ENCODE measurements at regions not wholly inside any gene's neighbourhood (a gene's known extent, or its start where the extent isn't known, plus 50 kb on each side); places are given as distances from the start of the nearest gene placed in this dataset.

- H3K4me3 ChIP-seq (ENCODE audit: control insufficient read depth in 1 of 7, extremely low read depth in 1 of 7, insufficient read depth in 4 of 7, low read depth in 2 of 7, low read length in 6 of 7): no peak overlapping the region
- 93% methylated on average over 8 of the region's 8 CpGs for WGBS (ENCODE audit: insufficient coverage)
- H3K27ac ChIP-seq (ENCODE audit: insufficient read depth in 1 of 2, low read depth in 1 of 2, low read length in 2 of 2, poor library complexity in 1 of 2, severe bottlenecking in 2 of 2): no peak overlapping the region
- H3K4me1 ChIP-seq (ENCODE audit: control extremely low read depth in 1 of 4, control insufficient read depth in 4 of 4, insufficient read depth in 4 of 4, low read length in 3 of 4): no peaks in the 10 kb centered on the region
- H3K36me3 ChIP-seq (ENCODE audit: control insufficient read depth in 4 of 4, insufficient read depth in 4 of 4, low read length in 3 of 4): no peaks in the 10 kb centered on the region
- ChIA-PET POLR2A (no interaction called here), CTCF (no interaction called here)
- H3K9me3 ChIP-seq (ENCODE audit: control extremely low read depth in 1 of 5, control insufficient read depth in 4 of 5, insufficient read depth in 2 of 5, low read depth in 1 of 5, low read length in 4 of 5): peaks cover 0 to 3% (median 0%) of the 10 kb centered on the region in 5 experiments
- DNase-seq: no peak
- H3K27me3 ChIP-seq (replicated peaks in 2 of 5; ENCODE audit: control insufficient read depth in 4 of 5, insufficient read depth in 5 of 5, low read length in 4 of 5): no peaks in the 10 kb centered on the region
Observed at GRCh38 chr17:69900829-69901228, 174.2 kb upstream of the KCNJ16 start.

DNA sequence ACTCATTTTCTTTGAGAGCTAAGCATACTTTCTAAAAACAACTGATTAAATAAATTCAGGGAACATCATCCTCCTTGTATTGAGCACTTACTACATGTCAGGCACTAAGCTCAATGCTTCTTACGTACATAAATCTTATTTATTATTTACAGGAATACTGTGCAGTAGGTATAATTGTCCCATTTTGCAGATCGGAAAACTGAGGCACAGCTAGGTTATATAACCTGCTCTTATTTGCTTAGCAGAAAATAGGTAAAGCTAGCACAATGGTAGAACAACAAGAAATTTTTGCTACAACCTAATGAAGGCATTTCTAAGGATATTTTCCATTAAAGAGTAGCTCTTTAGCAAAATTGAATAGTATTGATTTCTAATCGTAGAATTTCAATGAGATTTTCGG is 168.7 kb upstream of the KCNJ16 start:
- H3K36me3 ChIP-seq (ENCODE audit: control insufficient read depth in 4 of 4, insufficient read depth in 4 of 4, low read length in 3 of 4): no peaks in the 10 kb centered on the region
- no peak overlapping the region for H3K4me3 ChIP-seq (ENCODE audit: control insufficient read depth in 1 of 7, extremely low read depth in 1 of 7, insufficient read depth in 4 of 7, low read depth in 2 of 7, low read length in 6 of 7)
- ChIA-PET POLR2A (no interaction called here), CTCF (interaction anchor here (1.5 kb wide), 1 partner anchor 12 kb away, joined by 4 read pairs; no protein-coding TSS in a partner anchor)
- no peak overlapping the region for H3K27ac ChIP-seq (ENCODE audit: insufficient read depth in 1 of 2, low read depth in 1 of 2, low read length in 2 of 2, poor library complexity in 1 of 2, severe bottlenecking in 2 of 2)
- no peaks in the 10 kb centered on the region for H3K9me3 ChIP-seq (ENCODE audit: control extremely low read depth in 1 of 5, control insufficient read depth in 4 of 5, insufficient read depth in 2 of 5, low read depth in 1 of 5, low read length in 4 of 5)
- DNase-seq: no peak
- no peaks in the 10 kb centered on the region for H3K4me1 ChIP-seq (ENCODE audit: control extremely low read depth in 1 of 4, control insufficient read depth in 4 of 4, insufficient read depth in 4 of 4, low read length in 3 of 4)
- H3K27me3 ChIP-seq (replicated peaks in 2 of 5; ENCODE audit: control insufficient read depth in 4 of 5, insufficient read depth in 5 of 5, low read length in 4 of 5): no peaks in the 10 kb centered on the region
- 100% methylated on average over 2 of the region's 4 CpGs for WGBS (ENCODE audit: insufficient coverage)

GRCh38 chr17:69907132-69907847 is 167.7 kb upstream of the KCNJ16 start:
- WGBS (ENCODE audit: insufficient coverage): 94% methylated on average over 7 of the region's 11 CpGs
- Histone ChIP-seq H3K4me3 (ENCODE audit: control insufficient read depth in 1 of 7, extremely low read depth in 1 of 7, insufficient read depth in 4 of 7, low read depth in 2 of 7, low read length in 6 of 7) (no peak overlapping the region), H3K27ac (ENCODE audit: insufficient read depth in 1 of 2, low read depth in 1 of 2, low read length in 2 of 2, poor library complexity in 1 of 2, severe bottlenecking in 2 of 2) (no peak overlapping the region), H3K4me1 (ENCODE audit: control extremely low read depth in 1 of 4, control insufficient read depth in 4 of 4, insufficient read depth in 4 of 4, low read length in 3 of 4) (no peaks in the 10 kb centered on the region), H3K9me3 (ENCODE audit: control extremely low read depth in 1 of 5, control insufficient read depth in 4 of 5, insufficient read depth in 2 of 5, low read depth in 1 of 5, low read length in 4 of 5) (no peaks in the 10 kb centered on the region), H3K36me3 (ENCODE audit: control insufficient read depth in 4 of 4, insufficient read depth in 4 of 4, low read length in 3 of 4) (no peaks in the 10 kb centered on the region), H3K27me3 (replicated peaks in 2 of 5; ENCODE audit: control insufficient read depth in 4 of 5, insufficient read depth in 5 of 5, low read length in 4 of 5) (no peaks in the 10 kb centered on the region)
- DNase-seq: no peak
- CTCF ChIA-PET: no interaction called here
- POLR2A ChIA-PET: no interaction called here

GRCh38 chr17:69908626-69909368 is 166.2 kb upstream of the KCNJ16 start:
- ChIA-PET CTCF (no interaction called here), POLR2A (interaction anchor here (0.8 kb wide), 1 partner anchor 9 kb away, joined by 3 read pairs; no protein-coding TSS in a partner anchor)
- H3K4me1 ChIP-seq (ENCODE audit: control extremely low read depth in 1 of 4, control insufficient read depth in 4 of 4, insufficient read depth in 4 of 4, low read length in 3 of 4): no peaks in the 10 kb centered on the region
- no peak overlapping the region for H3K4me3 ChIP-seq (ENCODE audit: control insufficient read depth in 1 of 7, extremely low read depth in 1 of 7, insufficient read depth in 4 of 7, low read depth in 2 of 7, low read length in 6 of 7)
- no peaks in the 10 kb centered on the region for H3K27me3 ChIP-seq (replicated peaks in 2 of 5; ENCODE audit: control insufficient read depth in 4 of 5, insufficient read depth in 5 of 5, low read length in 4 of 5)
- no peak overlapping the region for H3K27ac ChIP-seq (ENCODE audit: insufficient read depth in 1 of 2, low read depth in 1 of 2, low read length in 2 of 2, poor library complexity in 1 of 2, severe bottlenecking in 2 of 2)
- WGBS (ENCODE audit: insufficient coverage): 100% methylated on average over 1 of the region's 3 CpGs
- no peaks in the 10 kb centered on the region for H3K9me3 ChIP-seq (ENCODE audit: control extremely low read depth in 1 of 5, control insufficient read depth in 4 of 5, insufficient read depth in 2 of 5, low read depth in 1 of 5, low read length in 4 of 5)
- H3K36me3 ChIP-seq (ENCODE audit: control insufficient read depth in 4 of 4, insufficient read depth in 4 of 4, low read length in 3 of 4): no peaks in the 10 kb centered on the region
- no peak for DNase-seq

DNA sequence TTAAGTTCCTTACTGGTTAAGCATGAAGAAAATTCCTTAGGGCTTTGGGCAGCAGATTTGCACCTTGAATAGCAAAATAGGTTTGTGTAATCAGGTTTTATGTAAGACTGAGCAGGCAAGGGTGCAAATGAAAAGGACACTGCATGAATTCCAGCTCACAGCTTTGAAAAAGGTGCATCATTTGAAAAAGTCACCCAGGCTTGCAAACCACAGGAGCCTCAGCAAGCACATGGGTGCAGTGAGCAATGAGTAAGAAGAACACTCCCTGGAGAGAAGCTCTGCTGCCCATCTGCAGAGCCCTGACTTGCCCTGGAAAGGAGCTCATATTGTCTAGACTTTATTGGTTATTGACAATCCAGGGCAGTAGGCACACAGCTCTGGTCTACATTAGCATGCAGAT is 165.6 kb upstream of the KCNJ16 start:
- Histone ChIP-seq H3K9me3 (ENCODE audit: control extremely low read depth in 1 of 5, control insufficient read depth in 4 of 5, insufficient read depth in 2 of 5, low read depth in 1 of 5, low read length in 4 of 5) (no peaks in the 10 kb centered on the region), H3K27me3 (replicated peaks in 2 of 5; ENCODE audit: control insufficient read depth in 4 of 5, insufficient read depth in 5 of 5, low read length in 4 of 5) (no peaks in the 10 kb centered on the region), H3K4me1 (ENCODE audit: control extremely low read depth in 1 of 4, control insufficient read depth in 4 of 4, insufficient read depth in 4 of 4, low read length in 3 of 4) (no peaks in the 10 kb centered on the region), H3K27ac (ENCODE audit: insufficient read depth in 1 of 2, low read depth in 1 of 2, low read length in 2 of 2, poor library complexity in 1 of 2, severe bottlenecking in 2 of 2) (no peak overlapping the region), H3K36me3 (ENCODE audit: control insufficient read depth in 4 of 4, insufficient read depth in 4 of 4, low read length in 3 of 4) (no peaks in the 10 kb centered on the region), H3K4me3 (ENCODE audit: control insufficient read depth in 1 of 7, extremely low read depth in 1 of 7, insufficient read depth in 4 of 7, low read depth in 2 of 7, low read length in 6 of 7) (no peak overlapping the region)
- CTCF ChIA-PET: no interaction called here
- no peak for DNase-seq
- POLR2A ChIA-PET: interaction anchor here (0.8 kb wide), 1 partner anchor 9 kb away, joined by 3 read pairs; no protein-coding TSS in a partner anchor

- ChIA-PET CTCF (no interaction called here), POLR2A (no interaction called here)
- Histone ChIP-seq H3K36me3 (ENCODE audit: control insufficient read depth in 4 of 4, insufficient read depth in 4 of 4, low read length in 3 of 4) (no peaks in the 10 kb centered on the region), H3K27me3 (replicated peaks in 2 of 5; ENCODE audit: control insufficient read depth in 4 of 5, insufficient read depth in 5 of 5, low read length in 4 of 5) (no peaks in the 10 kb centered on the region), H3K4me1 (ENCODE audit: control extremely low read depth in 1 of 4, control insufficient read depth in 4 of 4, insufficient read depth in 4 of 4, low read length in 3 of 4) (no peaks in the 10 kb centered on the region), H3K27ac (ENCODE audit: insufficient read depth in 1 of 2, low read depth in 1 of 2, low read length in 2 of 2, poor library complexity in 1 of 2, severe bottlenecking in 2 of 2) (no peak overlapping the region), H3K9me3 (ENCODE audit: control extremely low read depth in 1 of 5, control insufficient read depth in 4 of 5, insufficient read depth in 2 of 5, low read depth in 1 of 5, low read length in 4 of 5) (no peaks in the 10 kb centered on the region), H3K4me3 (ENCODE audit: control insufficient read depth in 1 of 7, extremely low read depth in 1 of 7, insufficient read depth in 4 of 7, low read depth in 2 of 7, low read length in 6 of 7) (no peak overlapping the region)
- 100% methylated on average over 1 of the region's 3 CpGs for WGBS (ENCODE audit: insufficient coverage)
- DNase-seq: no peak
Observed at GRCh38 chr17:69912805-69913204, 162.2 kb upstream of the KCNJ16 start.

GRCh38 chr17:69913216-69913615 is 161.8 kb upstream of the KCNJ16 start:
- WGBS (ENCODE audit: insufficient coverage): no CpG with 5 or more reads among the region's 2 CpGs
- no peak for DNase-seq
- Histone ChIP-seq H3K27me3 (replicated peaks in 2 of 5; ENCODE audit: control insufficient read depth in 4 of 5, insufficient read depth in 5 of 5, low read length in 4 of 5) (no peaks in the 10 kb centered on the region), H3K36me3 (ENCODE audit: control insufficient read depth in 4 of 4, insufficient read depth in 4 of 4, low read length in 3 of 4) (no peaks in the 10 kb centered on the region), H3K9me3 (ENCODE audit: control extremely low read depth in 1 of 5, control insufficient read depth in 4 of 5, insufficient read depth in 2 of 5, low read depth in 1 of 5, low read length in 4 of 5) (no peaks in the 10 kb centered on the region), H3K4me1 (ENCODE audit: control extremely low read depth in 1 of 4, control insufficient read depth in 4 of 4, insufficient read depth in 4 of 4, low read length in 3 of 4) (no peaks in the 10 kb centered on the region), H3K27ac (ENCODE audit: insufficient read depth in 1 of 2, low read depth in 1 of 2, low read length in 2 of 2, poor library complexity in 1 of 2, severe bottlenecking in 2 of 2) (no peak overlapping the region), H3K4me3 (ENCODE audit: control insufficient read depth in 1 of 7, extremely low read depth in 1 of 7, insufficient read depth in 4 of 7, low read depth in 2 of 7, low read length in 6 of 7) (no peak overlapping the region)
- CTCF ChIA-PET: no interaction called here
- POLR2A ChIA-PET: no interaction called here

Data from common myeloid progenitor, CD34-positive (primary cell).